ENCODE measurements at regions not wholly inside any gene's neighbourhood (a gene's known extent, or its start where the extent isn't known, plus 50 kb on each side); places are given as distances from the start of the nearest gene placed in this dataset.

DNA sequence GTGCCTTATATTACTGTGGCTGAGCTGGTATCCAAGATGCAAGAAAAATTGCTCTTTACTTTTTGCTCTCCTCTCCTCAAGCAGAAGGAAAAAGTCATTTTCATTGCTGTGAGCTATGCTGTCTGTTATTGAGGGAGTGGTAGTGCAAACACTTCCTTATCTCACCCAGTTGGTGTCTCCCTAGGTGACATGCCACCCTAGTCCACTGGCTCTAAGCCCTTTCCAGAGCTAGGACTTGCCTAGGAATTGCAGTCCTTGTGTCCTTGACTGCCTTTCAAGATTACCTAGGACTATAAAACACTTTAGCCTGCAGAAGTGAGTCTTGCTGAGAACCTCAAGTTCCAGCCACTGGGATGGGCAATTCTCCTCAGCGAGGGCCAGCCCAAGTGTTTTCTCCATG lies 458.3 kb downstream of the MRPL39 start (continued):
- TF ChIP-seq EP300 (IDR thresholded peaks at IDR 0.05; ENCODE audit: borderline replicate concordance in 1 of 2, low read depth in 2 of 2, low read length in 2 of 2): no peak
- no peak for TF ChIP-seq RXRA (IDR thresholded peaks at IDR 0.05; ENCODE audit: insufficient read depth, low read depth, low read length)
- no peak for TF ChIP-seq CBX8 (IDR thresholded peaks at IDR 0.05; ENCODE audit: borderline replicate concordance, low read depth, low read length)
- TF ChIP-seq POLR2A (IDR thresholded peaks at IDR 0.05; ENCODE audit: control extremely low read depth in 1 of 2, low read depth in 2 of 2, low read length in 2 of 2): no peak
- no peak for TF ChIP-seq ZNF274 (IDR thresholded peaks at IDR 0.05; ENCODE audit: borderline replicate concordance, extremely low read depth, low read length)
- no peak for TF ChIP-seq TEAD4 (IDR thresholded peaks at IDR 0.05; ENCODE audit: low read depth, low read length)
- no peak for TF ChIP-seq TBP (IDR thresholded peaks at IDR 0.05; ENCODE audit: low read depth, low read length)
- no peak for TF ChIP-seq CREB1 (IDR thresholded peaks at IDR 0.05)
- TF ChIP-seq, protein P1, sequence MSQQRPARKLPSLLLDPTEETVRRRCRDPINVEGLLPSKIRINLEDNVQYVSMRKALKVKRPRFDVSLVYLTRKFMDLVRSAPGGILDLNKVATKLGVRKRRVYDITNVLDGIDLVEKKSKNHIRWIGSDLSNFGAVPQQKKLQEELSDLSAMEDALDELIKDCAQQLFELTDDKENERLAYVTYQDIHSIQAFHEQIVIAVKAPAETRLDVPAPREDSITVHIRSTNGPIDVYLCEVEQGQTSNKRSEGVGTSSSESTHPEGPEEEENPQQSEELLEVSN (IDR thresholded peaks at IDR 0.05): no peak
